ENCODE measurements at regions not wholly inside any gene's neighbourhood (a gene's known extent, or its start where the extent isn't known, plus 50 kb on each side); places are given as distances from the start of the nearest gene placed in this dataset.
"Not testable (repeated sequence)": the region's sequence is repeated elsewhere in the genome, so short reads cannot be mapped to it uniquely, and the experiment has no call there.

GRCh38 chr1:5142389-5142788 is 488.0 kb downstream of the AJAP1 start:
- DNase-seq (ENCODE audit: low spot score) = no peak

- no peak for DNase-seq (ENCODE audit: low spot score)
These were observed 487.3 kb downstream of the AJAP1 start for GRCh38 chr1:5141750-5142149.

GRCh38 chr1:5140962-5141361 is 486.6 kb downstream of the AJAP1 start:
- DNase-seq (ENCODE audit: low spot score) = no peak

- DNase-seq (ENCODE audit: low spot score) = no peak
These were observed 485.7 kb downstream of the AJAP1 start for GRCh38 chr1:5140136-5140535.

- DNase-seq (ENCODE audit: low spot score) = no peak
These were observed 475.4 kb downstream of the AJAP1 start for GRCh38 chr1:5129746-5130355.

GRCh38 chr1:5125208-5125607 is 470.8 kb downstream of the AJAP1 start:
- DNase-seq (ENCODE audit: low spot score) = no peak

GRCh38 chr1:5120559-5120958 is 466.1 kb downstream of the AJAP1 start:
- no peak for DNase-seq (ENCODE audit: low spot score)

DNA sequence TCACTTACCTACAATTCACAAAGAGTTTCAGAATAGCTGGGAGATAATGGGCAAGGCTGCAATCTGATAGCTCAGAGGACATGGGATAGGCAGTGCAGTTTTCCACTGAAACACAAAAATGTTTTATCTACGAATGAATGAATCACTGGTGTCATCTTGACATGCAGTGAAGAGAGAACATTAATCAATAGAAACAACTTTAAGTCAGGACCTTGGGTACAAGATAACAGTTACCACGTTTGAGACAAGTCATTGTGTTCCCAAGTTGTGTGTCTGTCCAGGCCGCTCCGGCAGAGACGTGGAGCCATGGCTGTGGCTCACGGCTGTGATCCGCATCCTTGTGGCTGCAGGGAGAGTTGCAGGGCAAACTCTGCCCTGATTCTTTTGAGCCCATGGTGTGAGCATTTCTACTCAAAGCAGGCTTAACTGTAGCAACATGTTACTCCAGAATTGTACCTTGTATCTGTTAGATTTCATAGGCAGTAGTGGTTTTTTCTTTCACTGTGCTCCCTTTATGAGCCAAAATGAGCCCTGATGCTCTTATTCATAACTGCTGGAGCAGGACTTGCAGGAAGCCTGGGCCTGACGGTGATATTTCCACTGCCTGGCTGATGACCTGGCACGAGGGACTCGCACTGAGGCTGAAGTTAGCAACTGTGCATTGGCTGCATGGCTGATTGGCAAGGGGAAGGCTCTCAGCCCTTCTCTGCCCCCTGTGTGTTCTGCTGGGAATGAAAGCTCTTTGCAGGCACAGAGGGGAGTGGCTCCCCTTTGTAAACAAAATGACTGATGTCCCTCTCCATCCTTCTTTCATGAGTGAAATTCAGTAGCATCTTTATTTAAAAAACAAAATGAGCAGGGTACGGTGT is 465.2 kb downstream of the AJAP1 start:
- DNase-seq (ENCODE audit: low spot score) = no peak

GRCh38 chr1:5118771-5119170 is 464.4 kb downstream of the AJAP1 start:
- not testable (repeated sequence) for DNase-seq (ENCODE audit: low spot score)

DNA sequence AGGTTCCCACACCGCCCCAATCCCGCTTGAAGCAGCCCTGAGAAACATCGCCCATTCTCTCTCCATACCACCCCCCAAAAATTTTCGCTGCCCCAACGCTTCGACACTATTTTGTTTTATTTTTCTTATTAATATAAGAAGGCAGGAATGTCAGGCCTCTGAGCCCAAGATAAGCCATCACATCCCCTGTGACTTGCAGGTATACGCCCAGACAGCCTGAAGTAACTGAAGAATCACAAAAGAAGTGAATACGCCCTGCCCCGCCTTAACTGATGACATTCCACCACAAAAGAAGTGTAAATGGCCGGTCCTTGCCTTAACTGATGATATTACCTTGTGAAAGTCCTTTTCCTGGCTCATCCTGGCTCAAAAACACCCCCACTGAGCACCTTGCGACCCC is 463.9 kb downstream of the AJAP1 start:
- not testable (repeated sequence) for DNase-seq (ENCODE audit: low spot score)

DNA sequence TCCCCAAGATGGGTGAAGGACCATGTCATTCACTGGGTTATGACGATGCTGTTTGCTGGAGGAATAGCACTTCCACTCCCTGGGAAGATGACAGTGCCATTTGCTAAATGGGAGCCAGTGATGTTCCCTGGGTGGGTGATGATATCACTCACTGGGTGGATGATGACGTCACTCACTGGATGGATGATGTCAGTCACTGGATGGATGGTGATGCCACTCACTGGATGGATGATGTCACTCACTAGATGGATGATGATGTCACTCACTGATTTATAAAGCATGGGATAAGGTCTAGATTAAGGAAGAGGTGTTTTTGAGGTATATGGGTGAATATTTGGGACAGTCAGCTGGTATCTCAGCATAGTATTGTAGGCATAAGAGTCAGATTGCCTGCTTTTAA is 457.2 kb downstream of the AJAP1 start:
- DNase-seq (ENCODE audit: low spot score) = no peak

- DNase-seq (ENCODE audit: low spot score) = no peak
These were observed 456.1 kb downstream of the AJAP1 start for GRCh38 chr1:5110508-5110907.

- DNase-seq (ENCODE audit: low spot score) = no peak
These were observed 455.2 kb downstream of the AJAP1 start for GRCh38 chr1:5109633-5110032.

- no peak for DNase-seq (ENCODE audit: low spot score)
These were observed 454.3 kb downstream of the AJAP1 start for GRCh38 chr1:5108740-5109139.

DNA sequence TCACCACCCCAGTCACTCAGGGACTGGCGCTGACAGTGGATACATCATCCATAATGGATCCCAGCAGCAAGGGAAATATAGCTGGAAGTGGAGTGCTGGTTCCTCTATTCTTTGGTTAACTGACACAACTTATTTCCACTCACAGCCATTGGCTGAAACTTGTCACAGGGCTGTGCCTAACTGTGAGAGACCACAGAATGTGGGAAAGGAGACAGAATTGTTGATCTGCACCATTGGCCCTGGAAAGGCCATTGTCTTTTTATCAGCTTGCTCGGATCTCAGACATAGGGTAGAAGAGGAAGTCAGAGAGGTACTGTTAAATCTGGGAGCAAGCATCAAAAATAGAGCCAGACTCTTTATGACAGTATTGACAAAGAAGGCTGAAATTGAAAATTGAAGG is 451.3 kb downstream of the AJAP1 start:
- DNase-seq (ENCODE audit: low spot score) = no peak

GRCh38 chr1:5099558-5099957 is 445.1 kb downstream of the AJAP1 start:
- DNase-seq (ENCODE audit: low spot score) = no peak

DNA sequence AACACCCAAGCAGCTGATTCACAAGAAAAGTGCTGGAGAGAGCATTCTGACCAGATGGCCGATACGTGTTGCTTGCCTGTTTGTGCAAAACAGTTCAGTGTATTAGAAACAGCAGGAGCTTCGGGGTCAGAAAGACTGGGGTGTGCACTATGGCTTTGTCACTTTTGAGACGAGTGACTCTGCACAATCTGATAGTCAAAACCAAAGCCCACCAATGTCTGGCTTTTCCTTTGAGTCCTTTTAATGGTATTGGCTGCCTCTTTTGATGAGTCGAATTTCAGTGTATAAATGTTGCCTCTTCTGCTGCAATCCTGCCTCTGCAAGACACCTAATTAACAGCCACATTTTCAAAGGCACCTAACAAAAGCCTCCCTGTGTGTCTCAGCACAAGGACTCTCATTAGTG is 444.6 kb downstream of the AJAP1 start:
- no peak for DNase-seq (ENCODE audit: low spot score)

DNA sequence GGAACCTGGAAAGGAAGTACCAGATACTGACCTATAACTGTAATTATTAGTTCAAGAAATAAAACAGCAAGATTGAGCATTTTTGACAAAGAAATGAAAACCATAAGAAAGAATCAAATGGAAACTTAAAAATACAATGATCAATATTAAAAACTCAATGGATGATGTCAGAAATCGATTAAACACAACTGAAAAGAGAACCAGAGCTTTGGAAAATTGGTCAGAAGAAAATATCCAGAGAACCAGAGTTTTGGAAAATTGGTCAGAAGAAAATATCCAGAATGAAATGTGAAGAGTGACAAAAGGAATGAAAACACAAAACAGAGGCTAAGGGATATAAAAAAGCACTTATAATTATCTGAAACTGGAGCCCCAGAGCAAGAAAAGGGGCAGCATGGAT is 438.6 kb downstream of the AJAP1 start:
- DNase-seq (ENCODE audit: low spot score) = no peak

DNA sequence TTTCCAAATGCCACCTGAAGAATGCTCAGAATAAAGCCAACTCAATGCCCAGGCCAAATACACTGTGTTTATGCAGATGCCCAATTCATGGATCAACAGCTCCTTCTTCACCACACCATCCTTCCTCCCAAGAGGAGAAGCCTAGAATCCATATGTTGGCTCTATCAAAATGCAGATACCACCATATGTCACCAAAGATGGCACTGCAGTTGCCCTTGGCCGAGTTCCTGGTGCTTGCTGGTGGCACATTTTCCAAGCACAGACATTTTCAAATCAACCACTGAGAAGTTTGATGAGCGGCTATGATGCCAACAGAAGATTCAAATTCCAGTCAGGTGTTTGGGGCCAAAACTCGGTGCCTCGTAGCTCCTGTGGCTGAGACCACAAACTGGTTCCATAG is 430.3 kb downstream of the AJAP1 start:
- DNase-seq (ENCODE audit: low spot score) = no peak

DNA sequence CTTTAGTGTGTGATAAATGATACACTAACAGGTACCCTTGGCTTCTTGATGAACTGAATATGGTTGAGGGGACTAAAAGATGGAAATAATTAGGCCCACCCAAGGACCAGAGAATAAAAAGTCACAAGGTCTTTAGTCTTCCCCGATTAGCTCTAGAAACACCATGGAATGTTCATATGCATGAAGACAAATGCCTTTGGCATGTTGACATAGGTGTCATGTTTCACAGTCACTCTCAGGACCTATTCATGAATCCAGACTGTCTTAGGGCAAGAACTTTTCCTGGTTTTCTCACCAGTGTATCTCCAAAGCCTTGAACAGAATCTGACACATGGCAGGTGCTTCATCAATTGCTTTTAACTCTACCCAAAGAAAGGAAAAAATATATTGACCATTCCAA is 412.8 kb downstream of the AJAP1 start:
- no peak for DNase-seq (ENCODE audit: low spot score)

GRCh38 chr1:5053744-5054143 is 399.3 kb downstream of the AJAP1 start:
- no peak for DNase-seq (ENCODE audit: low spot score)

DNA sequence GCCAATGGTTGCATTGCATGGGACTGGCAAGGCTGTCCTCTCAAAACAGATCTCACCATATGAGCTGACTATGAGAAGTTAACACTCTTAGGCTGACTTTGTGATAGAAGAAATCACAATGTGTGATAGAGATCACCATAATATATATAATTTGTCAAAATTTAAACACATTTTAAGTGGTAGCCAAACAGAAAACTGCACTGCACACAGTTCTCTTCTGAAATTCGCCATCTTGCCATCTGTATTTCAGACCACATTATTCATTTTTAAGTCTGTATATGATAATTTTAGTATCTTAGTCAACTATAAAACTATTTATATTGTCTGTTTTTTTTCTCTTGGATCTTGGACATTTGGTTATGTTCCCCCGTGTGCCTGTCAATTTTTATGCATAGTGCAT is 374.7 kb downstream of the AJAP1 start:
- DNase-seq (ENCODE audit: low spot score) = no peak

GRCh38 chr1:5012249-5012648 is 357.8 kb downstream of the AJAP1 start:
- no peak for DNase-seq (ENCODE audit: low spot score)

DNA sequence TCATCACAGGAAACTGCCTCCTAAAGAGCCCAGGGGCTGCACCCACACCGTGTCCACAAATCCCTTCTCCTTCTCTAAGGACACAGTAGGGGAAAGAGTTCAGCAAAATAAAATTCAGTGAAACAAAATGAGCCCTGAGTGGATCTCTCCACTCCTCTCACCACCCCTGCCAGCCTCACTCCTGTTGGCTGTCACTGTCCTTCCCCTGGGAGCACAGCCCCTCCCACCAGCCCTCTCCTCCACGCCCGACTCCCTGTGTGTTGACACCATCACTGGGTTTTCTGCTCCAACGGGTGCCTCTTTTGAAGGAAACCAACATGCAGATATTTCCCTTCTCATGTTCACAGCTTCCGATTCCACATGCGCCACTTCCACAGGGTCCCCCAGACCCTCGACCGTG is 356.2 kb downstream of the AJAP1 start:
- DNase-seq (ENCODE audit: low spot score) = no peak
